ENCODE measurements at regions not wholly inside any gene's neighbourhood (a gene's known extent, or its start where the extent isn't known, plus 50 kb on each side); places are given as distances from the start of the nearest gene placed in this dataset.

DNA sequence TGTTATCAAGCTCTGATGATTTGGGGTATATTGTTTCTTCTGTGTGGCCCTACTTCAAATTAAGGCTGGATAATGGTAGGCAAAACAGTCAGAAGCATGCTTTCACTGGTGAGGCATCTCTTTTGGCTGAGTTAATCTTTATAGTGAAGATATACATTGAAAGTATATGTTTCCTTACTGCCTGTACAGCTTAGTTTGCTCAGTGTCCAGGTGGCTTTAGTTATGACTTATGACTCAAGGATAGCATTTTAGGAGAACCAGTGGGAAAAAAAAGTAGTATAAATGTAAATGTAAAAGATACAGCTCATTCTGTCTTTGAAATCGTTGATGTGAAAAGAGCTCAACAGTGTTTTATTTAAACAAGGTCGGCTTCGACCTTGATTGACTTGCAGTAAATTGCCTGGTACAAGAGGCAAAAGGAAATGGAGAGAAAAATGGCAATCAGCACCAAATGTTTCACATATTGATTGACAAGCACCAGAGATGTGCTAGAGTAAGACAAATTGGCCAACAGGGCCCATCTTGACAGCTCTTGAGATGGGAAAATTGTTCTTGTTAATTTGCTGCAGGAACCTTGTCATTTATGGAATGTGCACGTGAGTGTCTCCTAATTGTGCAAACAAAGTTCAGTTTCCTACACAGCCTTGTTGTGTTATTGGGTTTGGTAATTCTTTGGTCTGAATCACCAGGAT is 447.4 kb upstream of the WWC1 start:
- TF ChIP-seq, protein P1, sequence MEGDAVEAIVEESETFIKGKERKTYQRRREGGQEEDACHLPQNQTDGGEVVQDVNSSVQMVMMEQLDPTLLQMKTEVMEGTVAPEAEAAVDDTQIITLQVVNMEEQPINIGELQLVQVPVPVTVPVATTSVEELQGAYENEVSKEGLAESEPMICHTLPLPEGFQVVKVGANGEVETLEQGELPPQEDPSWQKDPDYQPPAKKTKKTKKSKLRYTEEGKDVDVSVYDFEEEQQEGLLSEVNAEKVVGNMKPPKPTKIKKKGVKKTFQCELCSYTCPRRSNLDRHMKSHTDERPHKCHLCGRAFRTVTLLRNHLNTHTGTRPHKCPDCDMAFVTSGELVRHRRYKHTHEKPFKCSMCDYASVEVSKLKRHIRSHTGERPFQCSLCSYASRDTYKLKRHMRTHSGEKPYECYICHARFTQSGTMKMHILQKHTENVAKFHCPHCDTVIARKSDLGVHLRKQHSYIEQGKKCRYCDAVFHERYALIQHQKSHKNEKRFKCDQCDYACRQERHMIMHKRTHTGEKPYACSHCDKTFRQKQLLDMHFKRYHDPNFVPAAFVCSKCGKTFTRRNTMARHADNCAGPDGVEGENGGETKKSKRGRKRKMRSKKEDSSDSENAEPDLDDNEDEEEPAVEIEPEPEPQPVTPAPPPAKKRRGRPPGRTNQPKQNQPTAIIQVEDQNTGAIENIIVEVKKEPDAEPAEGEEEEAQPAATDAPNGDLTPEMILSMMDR (IDR thresholded peaks at IDR 0.05; ENCODE audit: low read depth, low read length, missing control alignments) = no peak
- no peak overlapping the region for H3K4me3 ChIP-seq (ENCODE audit: low read depth, low read length)
- no peak for DNase-seq (ENCODE audit: low read depth)

DNA sequence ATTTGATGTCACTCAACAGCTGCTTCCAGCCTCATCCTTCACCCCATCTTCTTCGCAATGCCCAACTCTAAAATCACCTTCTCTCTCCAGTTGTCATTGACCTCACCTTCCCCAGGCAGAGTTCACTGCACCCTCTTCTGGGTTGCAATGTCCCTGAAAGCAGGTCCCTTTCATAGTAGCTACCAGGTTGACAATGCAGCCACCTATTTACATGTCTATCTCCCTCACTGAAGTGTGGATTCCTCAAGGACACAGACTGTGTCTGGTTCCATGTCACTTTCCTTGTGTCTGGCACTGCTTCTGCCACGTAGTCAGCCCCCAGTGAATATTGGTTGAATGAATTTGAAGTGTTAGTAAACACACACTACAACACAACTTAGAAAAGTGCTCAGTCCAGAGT is 445.5 kb upstream of the WWC1 start:
- H3K4me3 ChIP-seq (ENCODE audit: low read depth, low read length) = no peak overlapping the region
- TF ChIP-seq, protein P1 (IDR thresholded peaks at IDR 0.05; ENCODE audit: low read depth, low read length, missing control alignments) = no peak
- DNase-seq (ENCODE audit: low read depth) = no peak

DNA sequence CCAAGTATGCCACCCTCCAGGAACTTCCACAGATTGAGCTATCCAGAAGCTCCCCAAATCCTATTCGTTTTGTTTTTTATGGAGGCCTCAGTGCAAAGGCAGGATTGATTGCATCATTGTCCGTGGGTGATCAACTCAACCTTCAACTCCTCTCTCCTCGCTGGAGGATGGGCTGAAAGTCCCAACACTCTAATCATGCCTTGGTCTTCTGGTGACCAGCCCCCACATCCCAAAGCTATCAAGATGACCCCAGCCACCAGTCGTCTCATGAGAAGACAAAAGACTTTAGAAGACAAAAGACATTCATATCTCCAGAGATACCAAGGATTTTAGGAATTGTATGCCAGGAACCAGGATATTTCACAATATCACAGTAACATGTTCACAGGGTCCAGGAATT is 441.6 kb upstream of the WWC1 start:
- no peak for DNase-seq (ENCODE audit: low read depth)

DNA sequence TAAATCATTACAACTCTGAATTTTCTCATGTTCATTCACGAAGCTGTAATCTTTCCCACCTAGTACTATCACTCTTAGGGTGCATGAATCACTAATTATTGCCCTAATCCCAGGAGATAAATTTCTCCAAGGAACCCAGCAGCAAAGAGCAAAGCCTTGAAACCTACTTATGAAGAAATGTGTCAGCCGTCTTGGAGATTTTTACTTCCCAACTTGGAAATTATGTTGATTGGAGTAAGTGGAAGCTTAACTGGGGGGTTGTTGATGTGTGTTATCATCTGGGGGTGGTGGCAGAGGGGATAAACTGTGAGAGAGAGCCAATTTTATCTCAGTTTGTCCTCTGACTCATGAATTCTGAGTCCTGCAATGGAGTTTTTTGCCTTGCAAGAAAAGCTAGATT is 440.5 kb upstream of the WWC1 start:
- TF ChIP-seq, protein P1 (IDR thresholded peaks at IDR 0.05; ENCODE audit: low read depth, low read length, missing control alignments) = no peak
- no peak overlapping the region for H3K4me3 ChIP-seq (ENCODE audit: low read depth, low read length)
- no peak for DNase-seq (ENCODE audit: low read depth)

More for the DNA sequence above, 441.6 kb upstream of the WWC1 start:
- no peak overlapping the region for H3K4me3 ChIP-seq (ENCODE audit: low read depth, low read length)
- TF ChIP-seq, protein P1 (IDR thresholded peaks at IDR 0.05; ENCODE audit: low read depth, low read length, missing control alignments) = no peak

DNA sequence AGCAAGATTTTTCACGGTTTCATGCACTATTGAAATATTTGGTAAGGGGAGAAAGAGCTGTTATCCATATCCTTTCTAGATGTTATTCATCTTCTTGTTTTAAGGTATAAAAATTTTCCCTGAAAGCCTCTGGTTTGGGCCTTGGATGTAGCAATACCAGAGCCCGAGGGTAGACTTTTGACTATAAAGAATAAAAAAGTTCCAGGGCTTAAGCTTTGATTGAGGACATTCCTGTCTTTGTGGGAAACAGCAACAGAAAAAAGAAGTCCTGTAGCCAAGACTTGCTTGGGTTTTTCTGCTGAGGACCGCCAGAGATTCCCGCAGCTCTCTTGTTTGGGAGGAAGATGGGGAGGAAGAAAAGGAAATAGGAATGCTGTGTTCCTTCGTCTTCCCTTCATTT is 440.0 kb upstream of the WWC1 start:
- H3K4me3 ChIP-seq (ENCODE audit: low read depth, low read length) = no peak overlapping the region
- TF ChIP-seq, protein P1 (IDR thresholded peaks at IDR 0.05; ENCODE audit: low read depth, low read length, missing control alignments) = no peak
- DNase-seq (ENCODE audit: low read depth) = no peak

- DNase-seq (ENCODE audit: low read depth) = no peak
- TF ChIP-seq, protein P1 (IDR thresholded peaks at IDR 0.05; ENCODE audit: low read depth, low read length, missing control alignments) = no peak
- no peak overlapping the region for H3K4me3 ChIP-seq (ENCODE audit: low read depth, low read length)
Observed at GRCh38 chr5:167852515-167852914, 438.9 kb upstream of the WWC1 start.

DNA sequence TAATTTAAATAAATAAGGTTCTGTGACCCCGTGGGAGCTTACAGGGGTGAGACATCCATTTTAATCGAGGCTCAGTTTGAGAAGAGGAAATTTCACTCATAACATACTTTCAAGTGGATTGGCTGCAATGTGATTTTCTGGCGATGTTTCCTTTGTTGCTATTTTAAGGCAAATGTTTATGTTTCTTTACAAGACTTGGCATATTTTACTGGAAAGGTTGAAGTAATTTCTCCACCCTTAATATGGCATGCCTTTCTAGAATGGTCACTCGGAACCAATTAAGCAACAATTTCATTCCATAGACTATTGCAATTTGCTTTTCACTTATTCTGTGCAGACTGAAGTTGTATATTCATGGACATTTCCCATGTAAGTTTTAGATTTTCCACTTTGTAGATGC is 438.0 kb upstream of the WWC1 start:
- H3K4me3 ChIP-seq (ENCODE audit: low read depth, low read length) = no peak overlapping the region
- no peak for DNase-seq (ENCODE audit: low read depth)
- TF ChIP-seq, protein P1 (IDR thresholded peaks at IDR 0.05; ENCODE audit: low read depth, low read length, missing control alignments) = no peak

Measured in GM12864 (cell line).